GM12878 (cell line): ENCODE measurements at regions not wholly inside any gene's neighbourhood (a gene's known extent, or its start where the extent isn't known, plus 50 kb on each side); places are given as distances from the start of the nearest gene placed in this dataset.

Experiments
- ATAC-seq: fragments of 200-7000 bp; cut with Tn5 transposase; 3 replicates; pipeline ENCODE4 v1.9.1; 2020; ENCODE audit warnings: mild to moderate bottlenecking, moderate library complexity
- BruUV-seq: library from RNA; stranded (reverse); fragments of 400-500 nt; replicated peaks from 2 replicates; lab custom pipeline; 2021; lab: Mats Ljungman, UMichigan
- CTCF ChIA-PET: fragments of 300-600 bp; sonication (Branson Sonifier 250); formaldehyde crosslinking; extraction: SDS; loops from one replicate; lab custom pipeline; 2021; ENCODE audit warnings: inconsistent platforms; lab: Yijun Ruan, JAX
- POLR2A ChIA-PET: fragments of 350-600 bp; formaldehyde crosslinking; extraction: SDS; loops from one replicate; lab custom pipeline; 2021; ENCODE audit warnings: inconsistent platforms; lab: Charles Lee
- RAD21 ChIA-PET: fragments of 300-600 bp; sonication (Branson Sonifier 250); formaldehyde crosslinking; loops from one replicate; lab custom pipeline; 2023; ENCODE audit warnings: antibody characterized with exemption; ENCODE audit not compliant: unreplicated experiment; lab: Charles Lee
- SMC1A ChIA-PET: fragments of 300-600 bp; sonication (Branson Sonifier 250); formaldehyde crosslinking; loops from one replicate; lab custom pipeline; 2023; ENCODE audit not compliant: unreplicated experiment, uncharacterized antibody; lab: Charles Lee
- DNase-seq: peaks from one replicate; pipeline ENCODE4 v3.0.0-alpha.2; 2011; ENCODE audit warnings: low read depth, low spot score
- FAIRE-seq: peaks from 3 replicates; lab custom pipeline; 2011; peaks lifted over from hg19 to GRCh38; lab: Jason Lieb, UNC
- H2AFZ ChIP-seq: 2 replicates; pipeline ENCODE4 v1.6.0; 2011; ENCODE audit warnings: low read depth, low read length, control low read depth; ENCODE audit not compliant: control insufficient read depth
- H3K27ac ChIP-seq: 2 replicates; pipeline ENCODE4 v1.5.1; 2011; ENCODE audit warnings: control low read depth; ENCODE audit not compliant: control insufficient read depth, insufficient read depth
- H3K27me3 ChIP-seq, 2 experiments: replicated peaks in 1 of 2; 2 replicates each; pipeline versions ENCODE4 v1.6.0 to v1.6.1; 2011; ENCODE audit warnings: low read length in 1 of 2; ENCODE audit not compliant: control insufficient read depth in 2 of 2, insufficient read depth in 2 of 2
- H3K36me3 ChIP-seq, 2 experiments: 2 replicates each; pipeline ENCODE4 v1.5.1; 2011; ENCODE audit warnings: low read length in 1 of 2; ENCODE audit not compliant: control insufficient read depth in 2 of 2, insufficient read depth in 2 of 2
- H3K4me1 ChIP-seq: 2 replicates; pipeline ENCODE4 v1.6.1; 2011; ENCODE audit warnings: mild to moderate bottlenecking, low read length, moderate library complexity, mixed read lengths; ENCODE audit not compliant: control insufficient read depth, insufficient read depth
- H3K4me2 ChIP-seq: 2 replicates; pipeline ENCODE4 v1.6.0; 2011; ENCODE audit warnings: control low read depth; ENCODE audit not compliant: control insufficient read depth, insufficient read depth
- H3K4me3 ChIP-seq: fragments of 200-600 bp; sonication (generic); 2 replicates; pipeline ENCODE4 v1.5.1; 2016
- H3K79me2 ChIP-seq: 2 replicates; pipeline ENCODE4 v1.6.0; 2011; ENCODE audit warnings: low read length; ENCODE audit not compliant: control insufficient read depth, insufficient read depth
- H3K9ac ChIP-seq: 2 replicates; pipeline ENCODE4 v1.8.0; 2011; ENCODE audit warnings: low read length, control low read depth, mixed read lengths; ENCODE audit not compliant: control insufficient read depth, insufficient read depth
- H3K9me3 ChIP-seq: replicated peaks from 3 replicates; pipeline ENCODE4 v1.5.1; 2011; ENCODE audit warnings: mild to moderate bottlenecking, low read length; ENCODE audit not compliant: control insufficient read depth, insufficient read depth
- H4K20me1 ChIP-seq: 2 replicates; pipeline ENCODE4 v1.6.0; 2011; ENCODE audit not compliant: control insufficient read depth, insufficient read depth
- CBX3 ChIP-seq: fragments of 200-600 bp; sonication (generic); IDR thresholded peaks from 2 replicates; pipeline ENCODE4 v1.6.1; 2016; ENCODE audit warnings: low read depth, borderline replicate concordance
- CEBPZ ChIP-seq: fragments of 150-350 bp; IDR thresholded peaks from 2 replicates; pipeline ENCODE4 v1.6.1; 2016; ENCODE audit warnings: low read depth, low read length
- IKZF2 ChIP-seq, 2 experiments: fragments of 450-650 bp; IDR thresholded peaks; 2 replicates each; pipeline ENCODE4 v1.6.1; 2017; ENCODE audit warnings: mild to moderate bottlenecking in 2 of 2, moderate library complexity in 2 of 2
- IRF4 ChIP-seq: IDR thresholded peaks from 2 replicates; pipeline ENCODE4 v1.6.1; 2011; ENCODE audit warnings: low read depth, low read length
- MAX ChIP-seq: IDR thresholded peaks from 2 replicates; pipeline ENCODE4 v1.6.1; 2012; ENCODE audit warnings: low read depth, low read length, improper control_type of control experiment
- MYB ChIP-seq: fragments of 150-350 bp; IDR thresholded peaks from 2 replicates; pipeline ENCODE4 v1.6.1; 2014; ENCODE audit warnings: mild to moderate bottlenecking, low read depth, low read length, borderline replicate concordance
- POLR2AphosphoS2 ChIP-seq: IDR thresholded peaks from 2 replicates; pipeline ENCODE4 v1.6.1; 2011; ENCODE audit warnings: low read depth, mild to moderate bottlenecking, low read length, improper control_type of control experiment, moderate library complexity
- RAD21 ChIP-seq: IDR thresholded peaks from 2 replicates; pipeline ENCODE4 v1.6.1; 2011; ENCODE audit warnings: mild to moderate bottlenecking, low read depth, low read length, moderate library complexity; ENCODE audit not compliant: insufficient read depth
- RUNX3 ChIP-seq: IDR thresholded peaks from 2 replicates; pipeline ENCODE4 v1.6.1; 2012; ENCODE audit warnings: low read length, inconsistent platforms
- SRF ChIP-seq, 2 experiments: IDR thresholded peaks; 2 replicates each; pipeline ENCODE4 v1.6.1; 2011; ENCODE audit warnings: low read depth in 2 of 2, low read length in 2 of 2, mild to moderate bottlenecking in 1 of 2, moderate library complexity in 1 of 2
- ZBTB33 ChIP-seq: fragments of 450-650 bp; IDR thresholded peaks from 2 replicates; pipeline ENCODE4 v1.6.1; 2017; ENCODE audit warnings: mild to moderate bottlenecking
- ZBTB40 ChIP-seq: fragments of 450-650 bp; IDR thresholded peaks from 2 replicates; pipeline ENCODE4 v1.6.1; 2016; ENCODE audit warnings: mild to moderate bottlenecking, moderate library complexity, borderline replicate concordance
- ZNF384 ChIP-seq: IDR thresholded peaks from 2 replicates; pipeline ENCODE4 v1.6.1; 2012; ENCODE audit warnings: low read depth, mild to moderate bottlenecking, low read length, improper control_type of control experiment, borderline replicate concordance
- whole genome bisulfite sequencing: methylation state at CpG from one replicate; pipeline ENCODE4 v1.1.6; 2016; ENCODE audit warnings: low lambda C conversion rate; ENCODE audit not compliant: insufficient replicate concordance, insufficient coverage; ENCODE audit errors: missing lambda C conversion rate; 5-methylcytosine and 5-hydroxymethylcytosine counted together
- in situ Hi-C: fragments of 300-500 bp; cut with MboI; formaldehyde crosslinking; loops from 9 replicates; pipeline ENCODE4 v1.14.3; 2018; ENCODE audit warnings: mixed read lengths
- intact Hi-C: fragments of 100-400 bp; cut with micrococcal nuclease; formaldehyde crosslinking; loops from one replicate; pipeline ENCODE4 v1.14.2; 2022; ENCODE audit not compliant: unreplicated experiment

GRCh38 chr14:105951399-105951798 is 425.0 kb downstream of the TMEM121 start:
- no peaks in the 10 kb centered on the region for H3K9me3 ChIP-seq
- no peak overlapping the region for H2AFZ ChIP-seq
- POLR2A ChIA-PET = no interaction called here
- H3K27me3 ChIP-seq = no peaks in the 10 kb centered on the region
- no CpG with 5 or more reads among the region's 5 CpGs for WGBS
- intact Hi-C loops (no loop called here), in situ Hi-C loops (no loop called here)
- no peak overlapping the region for H3K4me3 ChIP-seq
- H3K36me3 ChIP-seq = no peaks in the 10 kb centered on the region
- CTCF ChIA-PET = no interaction called here
- no TSS peak for BruUV-seq
- H3K27ac ChIP-seq = no peak overlapping the region
- H3K4me1 ChIP-seq = peaks cover 3% of the 10 kb centered on the region; the same call in 1 of the 2 replicates
- H4K20me1 ChIP-seq = no peaks in the 10 kb centered on the region
- ATAC-seq = no peak
- TF ChIP-seq ZBTB33 = no peak
- TF ChIP-seq ZNF384 = no peak
- TF ChIP-seq MAX = no peak
- no peak for TF ChIP-seq ZBTB40
- TF ChIP-seq RAD21 = no peak
- no peak for TF ChIP-seq CEBPZ
- no peak for TF ChIP-seq IRF4
- TF ChIP-seq CBX3 = no peak
- no peak for TF ChIP-seq SRF (IDR thresholded peaks at IDR 0.05; ENCODE audit: low read depth in 2 of 2, low read length in 2 of 2)
- TF ChIP-seq RUNX3 = no peak
- no peak for TF ChIP-seq MYB
- no peak for TF ChIP-seq POLR2AphosphoS2
- TF ChIP-seq IKZF2 (IDR thresholded peaks at IDR 0.05) = no peak
- no peak overlapping the region for H3K9ac ChIP-seq
- no peak for FAIRE-seq
- DNase-seq = no peak
- RAD21 ChIA-PET = no interaction called here
- H3K79me2 ChIP-seq = no peaks in the 10 kb centered on the region
- SMC1A ChIA-PET = no interaction called here
- H3K4me2 ChIP-seq = no peak overlapping the region
